ENCODE measurements at regions not wholly inside any gene's neighbourhood (a gene's known extent, or its start where the extent isn't known, plus 50 kb on each side); places are given as distances from the start of the nearest gene placed in this dataset.

- no peak for TF ChIP-seq ZNF512 (CRISPR knock-in tag; IDR thresholded peaks at IDR 0.05; ENCODE audit: borderline replicate concordance)
- TF ChIP-seq, protein P1, sequence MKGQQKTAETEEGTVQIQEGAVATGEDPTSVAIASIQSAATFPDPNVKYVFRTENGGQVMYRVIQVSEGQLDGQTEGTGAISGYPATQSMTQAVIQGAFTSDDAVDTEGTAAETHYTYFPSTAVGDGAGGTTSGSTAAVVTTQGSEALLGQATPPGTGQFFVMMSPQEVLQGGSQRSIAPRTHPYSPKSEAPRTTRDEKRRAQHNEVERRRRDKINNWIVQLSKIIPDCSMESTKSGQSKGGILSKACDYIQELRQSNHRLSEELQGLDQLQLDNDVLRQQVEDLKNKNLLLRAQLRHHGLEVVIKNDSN (CRISPR knock-in tag; IDR thresholded peaks at IDR 0.05): no peak
- TF ChIP-seq HMGA2 (CRISPR knock-in tag; IDR thresholded peaks at IDR 0.05): no peak
- no peak for TF ChIP-seq ZNF416 (CRISPR knock-in tag; IDR thresholded peaks at IDR 0.05)
- no peak for TF ChIP-seq ZNF138 (CRISPR knock-in tag; conservative IDR thresholded peaks at IDR 0.05)
- no peak for TF ChIP-seq AFF4 (CRISPR knock-in tag; IDR thresholded peaks at IDR 0.05; ENCODE audit: borderline replicate concordance)
- TF ChIP-seq ZNF263 (CRISPR knock-in tag; IDR thresholded peaks at IDR 0.05; ENCODE audit: low read depth): no peak
- TF ChIP-seq FOXP1 (CRISPR knock-in tag; IDR thresholded peaks at IDR 0.05; ENCODE audit: borderline replicate concordance): no peak
Observed at GRCh38 chr10:105351187-105351586, 710.1 kb downstream of the SORCS3 start (continued).

DNA sequence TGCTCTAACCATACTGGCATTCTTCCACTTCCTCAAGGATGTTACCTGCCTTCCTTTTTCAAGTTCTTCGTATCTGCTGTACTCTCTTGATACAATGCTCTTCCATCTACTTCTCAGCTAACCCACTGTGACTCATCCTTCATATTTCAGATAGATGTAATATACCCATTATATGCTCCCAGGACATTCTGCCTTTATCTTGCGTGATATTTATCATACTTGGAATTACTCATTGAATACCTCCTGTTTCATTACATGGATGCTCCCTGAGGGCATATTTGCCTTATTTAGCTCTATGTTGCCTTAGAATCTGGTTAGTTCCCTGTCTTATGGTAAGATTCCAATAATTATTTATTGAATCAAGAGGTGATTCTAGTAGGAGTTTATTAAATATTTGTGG lies 706.4 kb downstream of the SORCS3 start:
- Mint-ChIP-seq H3K4me3 (no peak overlapping the region), H3K27me3 (ENCODE audit: low read depth) (no peaks in the 10 kb centered on the region), H3K36me3 (no peaks in the 10 kb centered on the region), H3K27ac (no peak overlapping the region), H3K4me1 (peaks cover 30% of the 10 kb centered on the region), H3K9me3 (no peaks in the 10 kb centered on the region)
- ChIA-PET CTCF (no interaction called here), POLR2A (no interaction called here)
- no peak for DNase-seq (ENCODE audit: low spot score)
- ATAC-seq: no peak
- TF ChIP-seq NFATC4 (CRISPR knock-in tag; IDR thresholded peaks at IDR 0.05) (no peak), CBFB (CRISPR knock-in tag; IDR thresholded peaks at IDR 0.05; ENCODE audit: low read depth) (no peak), ZNF532 (CRISPR knock-in tag; IDR thresholded peaks at IDR 0.05; ENCODE audit: borderline replicate concordance) (no peak), HMGA2 (CRISPR knock-in tag; IDR thresholded peaks at IDR 0.05) (no peak), ZNF396 (CRISPR knock-in tag; IDR thresholded peaks at IDR 0.05; ENCODE audit: borderline replicate concordance) (no peak), TCF7 (CRISPR knock-in tag; IDR thresholded peaks at IDR 0.05; ENCODE audit: low read depth) (no peak), USF2 (CRISPR knock-in tag; IDR thresholded peaks at IDR 0.05) (no peak), ARID4B (CRISPR knock-in tag; IDR thresholded peaks at IDR 0.05; ENCODE audit: borderline replicate concordance) (no peak), TEAD4 (CRISPR knock-in tag; IDR thresholded peaks at IDR 0.05) (no peak), ZNF138 (CRISPR knock-in tag; conservative IDR thresholded peaks at IDR 0.05) (no peak), PRRX2 (CRISPR knock-in tag; IDR thresholded peaks at IDR 0.05) (no peak), ZNF512 (CRISPR knock-in tag; IDR thresholded peaks at IDR 0.05; ENCODE audit: borderline replicate concordance) (no peak)
- TF ChIP-seq, protein P2, sequence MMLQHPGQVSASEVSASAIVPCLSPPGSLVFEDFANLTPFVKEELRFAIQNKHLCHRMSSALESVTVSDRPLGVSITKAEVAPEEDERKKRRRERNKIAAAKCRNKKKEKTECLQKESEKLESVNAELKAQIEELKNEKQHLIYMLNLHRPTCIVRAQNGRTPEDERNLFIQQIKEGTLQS (CRISPR knock-in tag; conservative IDR thresholded peaks at IDR 0.05): no peak
